ENCODE measurements at regions not wholly inside any gene's neighbourhood (a gene's known extent, or its start where the extent isn't known, plus 50 kb on each side); places are given as distances from the start of the nearest gene placed in this dataset.

GRCh38 chrY:8622856-8623255 is 714.4 kb upstream of the TSPY4 start:
- no peak for TF ChIP-seq CTCF (IDR thresholded peaks at IDR 0.05)
- no peak for TF ChIP-seq POLR2A (IDR thresholded peaks at IDR 0.05)

Measured in tibial nerve (tissue), 3 donors.